Neuronal stem cell (in vitro differentiated cells): ENCODE measurements at regions not wholly inside any gene's neighbourhood (a gene's known extent, or its start where the extent isn't known, plus 50 kb on each side); places are given as distances from the start of the nearest gene placed in this dataset.

Source experiments
- DNase-seq: peaks from one replicate; pipeline ENCODE4 v3.0.0-alpha.2; 2013; ENCODE audit warnings: low spot score
- H2AFZ ChIP-seq: one replicate; pipeline ENCODE4 v1.6.1; 2013; ENCODE audit warnings: mild to moderate bottlenecking, low read length, inconsistent platforms
- H2AK5ac ChIP-seq: 2 replicates; pipeline ENCODE4 v1.6.1; 2013; ENCODE audit warnings: low read depth, mild to moderate bottlenecking, inconsistent platforms, low read length, moderate library complexity, mixed read lengths
- H2BK120ac ChIP-seq: 2 replicates; pipeline ENCODE4 v1.6.1; 2013; ENCODE audit warnings: low read depth, mild to moderate bottlenecking, inconsistent platforms, low read length, moderate library complexity, mixed read lengths
- H2BK12ac ChIP-seq: one replicate; pipeline ENCODE4 v1.6.1; 2013; ENCODE audit warnings: low read length, inconsistent platforms
- H2BK15ac ChIP-seq: 2 replicates; pipeline ENCODE4 v1.6.1; 2013; ENCODE audit warnings: mild to moderate bottlenecking, low read length, inconsistent platforms, mixed read lengths
- H2BK5ac ChIP-seq: one replicate; pipeline ENCODE4 v1.6.1; 2013; ENCODE audit warnings: inconsistent platforms, mild to moderate bottlenecking, low read length, moderate library complexity
- H3K14ac ChIP-seq: one replicate; pipeline ENCODE4 v1.6.1; 2013; ENCODE audit warnings: low read length, inconsistent platforms
- H3K18ac ChIP-seq: 2 replicates; pipeline ENCODE4 v1.6.1; 2013; ENCODE audit warnings: low read length, inconsistent platforms
- H3K23ac ChIP-seq: 2 replicates; pipeline ENCODE4 v1.6.1; 2013; ENCODE audit warnings: low read depth, mild to moderate bottlenecking, mixed read lengths, low read length, inconsistent platforms; ENCODE audit not compliant: poor library complexity
- H3K27ac ChIP-seq: replicated peaks from 3 replicates; pipeline ENCODE4 v1.5.1; 2013; ENCODE audit warnings: low read length, inconsistent platforms
- H3K27me3 ChIP-seq, 3 experiments: 2 replicates each; pipeline ENCODE4 v1.6.1; 2013; ENCODE audit warnings: low read length in 3 of 3, mild to moderate bottlenecking in 2 of 3, inconsistent platforms in 1 of 3, low read depth in 1 of 3, mixed read lengths in 1 of 3, moderate library complexity in 1 of 3; ENCODE audit not compliant: control insufficient read depth in 3 of 3, insufficient read depth in 3 of 3
- H3K36me3 ChIP-seq, 2 donors: replicated peaks in 1 of 2; 2 replicates each; pipeline ENCODE4 v1.6.1; 2013; ENCODE audit warnings: low read length in 2 of 2; ENCODE audit not compliant: control insufficient read depth in 2 of 2, insufficient read depth in 2 of 2
- H3K4ac ChIP-seq: 2 replicates; pipeline ENCODE4 v1.6.1; 2013; ENCODE audit warnings: inconsistent platforms, mild to moderate bottlenecking, low read length, moderate library complexity
- H3K4me1 ChIP-seq, 2 donors: 1 replicate in 1 of 2; 2 replicates in 1 of 2; pipeline ENCODE4 v1.6.1; 2013; ENCODE audit warnings: low read length in 2 of 2, low read depth in 1 of 2; ENCODE audit not compliant: control insufficient read depth in 2 of 2, insufficient read depth in 1 of 2
- H3K4me2 ChIP-seq: one replicate; pipeline ENCODE4 v1.6.1; 2013; ENCODE audit warnings: mild to moderate bottlenecking, low read length, inconsistent platforms; ENCODE audit not compliant: insufficient read depth, poor library complexity, severe bottlenecking
- H3K4me3 ChIP-seq, 2 donors: 2 replicates each; pipeline ENCODE4 v1.5.1; 2013; ENCODE audit warnings: low read length in 2 of 2, mild to moderate bottlenecking in 2 of 2, inconsistent platforms in 1 of 2, moderate library complexity in 1 of 2
- H3K79me1 ChIP-seq: one replicate; pipeline ENCODE4 v1.6.1; 2013; ENCODE audit warnings: low read depth, mild to moderate bottlenecking, inconsistent platforms, low read length, moderate library complexity
- H3K9ac ChIP-seq: one replicate; pipeline ENCODE4 v1.6.1; 2013; ENCODE audit warnings: mild to moderate bottlenecking, low read depth, low read length, inconsistent platforms; ENCODE audit not compliant: poor library complexity
- H3K9me3 ChIP-seq, 2 donors: replicated peaks in 1 of 2; 2 replicates each; pipeline versions ENCODE3 to v1.6.1; 2013; ENCODE audit warnings: low read length in 2 of 2, mild to moderate bottlenecking in 2 of 2, inconsistent platforms in 1 of 2, low read depth in 1 of 2, mixed read lengths in 1 of 2, moderate library complexity in 1 of 2; ENCODE audit not compliant: control insufficient read depth in 2 of 2, insufficient read depth in 1 of 2
- H4K8ac ChIP-seq: one replicate; pipeline ENCODE4 v1.6.1; 2013; ENCODE audit warnings: low read depth, mild to moderate bottlenecking, inconsistent platforms, low read length, moderate library complexity
- H4K91ac ChIP-seq: one replicate; pipeline ENCODE4 v1.6.1; 2013; ENCODE audit warnings: low read length, low read depth, mild to moderate bottlenecking, inconsistent platforms; ENCODE audit not compliant: poor library complexity
- WGBS, 2 donors: extraction: QIAGEN DNeasy Blood & Tissue Kit; methylation state at CpG; one replicate each; pipeline ENCODE4 v1.1.7; 2013; ENCODE audit warnings: missing lambda C conversion rate in 2 of 2, mixed read lengths in 1 of 2; ENCODE audit not compliant: insufficient read length in 2 of 2, insufficient replicate concordance in 1 of 2; ENCODE audit errors: extremely low coverage in 2 of 2; 5-methylcytosine and 5-hydroxymethylcytosine counted together

DNA sequence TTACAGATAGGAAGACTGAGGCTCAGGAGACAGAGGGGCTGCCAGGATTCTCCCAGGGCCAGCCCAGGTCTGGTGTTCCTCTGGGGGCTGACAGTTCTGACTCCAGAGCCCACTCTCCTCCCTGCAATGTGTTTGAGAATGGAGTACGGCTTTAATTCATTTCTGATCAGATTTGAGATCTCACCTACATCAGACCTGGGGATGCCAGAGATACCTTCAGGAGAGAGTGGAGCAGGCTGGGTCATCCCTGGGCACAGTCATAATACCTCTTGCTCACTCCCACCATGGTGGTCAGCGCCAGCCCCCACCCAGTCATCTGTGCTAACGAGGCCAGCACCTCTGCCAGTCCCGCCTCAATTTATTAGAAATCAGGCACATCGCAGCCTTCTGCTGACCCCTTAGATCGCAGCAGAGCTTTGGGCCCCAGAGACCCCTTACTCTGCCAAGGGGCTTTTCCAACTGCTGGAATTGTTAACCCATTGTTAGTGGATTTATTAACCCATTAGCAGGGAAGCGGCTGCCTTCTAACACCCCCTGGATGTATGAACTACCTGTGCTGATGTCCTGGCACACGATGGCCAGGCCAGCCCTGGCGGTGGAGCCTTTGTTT, 352.1 kb downstream of the MATN1 start:
- H3K4me3 ChIP-seq = no peak overlapping the region
- H2BK15ac ChIP-seq = no peak overlapping the region
- H3K27ac ChIP-seq = no peak overlapping the region
- no peak overlapping the region for H3K18ac ChIP-seq
- no peaks in the 10 kb centered on the region for H3K36me3 ChIP-seq
- WGBS, 2 donors = no CpG with 5 or more reads among the region's 9 CpGs
- H4K8ac ChIP-seq = no peak overlapping the region
- no peaks in the 10 kb centered on the region for H3K27me3 ChIP-seq
- no peak for DNase-seq
- no peak overlapping the region for H2BK120ac ChIP-seq
- no peak overlapping the region for H2BK12ac ChIP-seq
- H2AFZ ChIP-seq = no peak overlapping the region
- no peak overlapping the region for H3K14ac ChIP-seq
- no peak overlapping the region for H3K4ac ChIP-seq
- H2AK5ac ChIP-seq = peak overlapping the region; percentile 78
- no peak overlapping the region for H3K4me2 ChIP-seq
- no peak overlapping the region for H3K9ac ChIP-seq
- no peaks in the 10 kb centered on the region for H3K79me1 ChIP-seq
- H3K23ac ChIP-seq = no peak overlapping the region
- H3K9me3 ChIP-seq = no peaks in the 10 kb centered on the region
- peaks cover 0 to 2% of the 10 kb centered on the region in 2 donors for H3K4me1 ChIP-seq
- H4K91ac ChIP-seq = no peak overlapping the region
- H2BK5ac ChIP-seq = no peak overlapping the region

DNA sequence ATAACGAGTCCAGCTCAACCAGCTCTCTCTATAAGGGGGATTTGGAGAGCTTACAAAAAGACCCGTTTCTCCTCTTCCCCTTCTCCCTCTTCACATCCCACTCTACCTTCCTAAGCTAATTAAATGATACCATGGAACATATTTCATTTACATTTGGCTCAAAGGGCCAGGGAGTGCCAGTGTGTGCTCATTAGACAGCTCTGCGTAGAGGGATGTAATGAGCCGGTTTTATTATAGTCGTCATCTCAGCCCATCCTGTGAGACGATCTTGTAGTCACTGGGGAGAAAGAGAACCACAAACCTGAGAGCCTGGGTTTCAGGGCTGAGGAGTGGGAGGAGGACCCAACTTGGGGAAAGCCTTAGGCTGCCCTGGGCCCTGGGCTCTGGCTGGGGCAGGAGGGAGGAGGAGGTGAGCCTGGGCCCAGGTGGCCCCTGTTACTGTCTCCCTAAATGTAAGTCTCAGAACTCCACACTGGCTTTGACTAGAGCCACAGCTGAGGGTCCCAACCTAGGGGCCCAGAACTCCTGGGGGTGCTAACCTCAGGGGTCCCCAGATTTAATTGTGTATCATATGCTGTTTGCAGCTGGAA, 354.6 kb downstream of the MATN1 start:
- no peaks in the 10 kb centered on the region for H3K27me3 ChIP-seq

DNA sequence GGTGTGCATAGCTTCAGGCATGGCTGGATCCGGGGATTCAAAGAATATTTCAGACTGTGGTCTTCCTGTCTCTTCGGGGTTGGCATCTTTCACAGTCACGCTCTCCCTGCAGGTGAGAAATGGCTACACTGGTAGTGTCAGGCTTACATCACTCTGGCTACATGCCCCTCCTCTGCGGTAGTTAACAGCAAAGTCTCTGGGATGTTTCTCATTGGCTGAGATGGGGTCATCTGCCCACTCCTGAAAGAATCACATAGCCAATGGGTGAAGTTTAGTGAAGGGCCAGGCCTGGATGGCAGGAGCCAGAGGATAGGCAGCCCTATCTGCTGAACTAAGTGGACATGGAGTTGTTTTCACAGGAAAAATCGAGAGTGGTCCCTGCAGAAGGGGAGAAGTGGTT, 356.5 kb downstream of the MATN1 start:
- Histone ChIP-seq H3K9me3 (no peaks in the 10 kb centered on the region), H2BK12ac (no peak overlapping the region), H3K23ac (no peak overlapping the region), H3K18ac (no peak overlapping the region), H3K4ac (no peak overlapping the region), H2BK120ac (no peak overlapping the region), H3K4me2 (no peak overlapping the region), H2AK5ac (no peak overlapping the region), H3K4me3 (no peak overlapping the region), H2BK15ac (no peak overlapping the region), H4K8ac (no peak overlapping the region), H3K79me1 (no peaks in the 10 kb centered on the region), H2AFZ (no peak overlapping the region), H2BK5ac (no peak overlapping the region), H3K27me3 (no peaks in the 10 kb centered on the region), H4K91ac (no peak overlapping the region), H3K27ac (no peak overlapping the region), H3K14ac (no peak overlapping the region), H3K36me3 (no peaks in the 10 kb centered on the region), H3K9ac (no peak overlapping the region), H3K4me1 (peaks cover 0 to 4% of the 10 kb centered on the region in 2 donors)
- no CpG with 5 or more reads among the region's 5 CpGs for WGBS, 2 donors
- DNase-seq = no peak

More for the DNA sequence above, 354.6 kb downstream of the MATN1 start:
- no peak overlapping the region for H3K4me2 ChIP-seq
- H2AFZ ChIP-seq = no peak overlapping the region
- H3K9ac ChIP-seq = no peak overlapping the region
- peaks cover 0 to 2% of the 10 kb centered on the region in 2 donors for H3K4me1 ChIP-seq
- no peaks in the 10 kb centered on the region for H3K9me3 ChIP-seq
- H4K91ac ChIP-seq = no peak overlapping the region
- WGBS, 2 donors = no CpG with 5 or more reads among the region's 6 CpGs
- no peaks in the 10 kb centered on the region for H3K79me1 ChIP-seq
- no peak overlapping the region for H2BK15ac ChIP-seq
- no peak overlapping the region for H4K8ac ChIP-seq
- H2BK5ac ChIP-seq = no peak overlapping the region
- no peak overlapping the region for H3K27ac ChIP-seq
- no peak overlapping the region for H2BK12ac ChIP-seq
- peak overlapping the region; percentile 45 for H3K18ac ChIP-seq
- DNase-seq = no peak
- no peak overlapping the region for H2AK5ac ChIP-seq
- no peak overlapping the region for H2BK120ac ChIP-seq
- H3K36me3 ChIP-seq = no peaks in the 10 kb centered on the region
- no peak overlapping the region for H3K4ac ChIP-seq
- no peak overlapping the region for H3K23ac ChIP-seq
- no peak overlapping the region for H3K14ac ChIP-seq
- no peak overlapping the region for H3K4me3 ChIP-seq

DNA sequence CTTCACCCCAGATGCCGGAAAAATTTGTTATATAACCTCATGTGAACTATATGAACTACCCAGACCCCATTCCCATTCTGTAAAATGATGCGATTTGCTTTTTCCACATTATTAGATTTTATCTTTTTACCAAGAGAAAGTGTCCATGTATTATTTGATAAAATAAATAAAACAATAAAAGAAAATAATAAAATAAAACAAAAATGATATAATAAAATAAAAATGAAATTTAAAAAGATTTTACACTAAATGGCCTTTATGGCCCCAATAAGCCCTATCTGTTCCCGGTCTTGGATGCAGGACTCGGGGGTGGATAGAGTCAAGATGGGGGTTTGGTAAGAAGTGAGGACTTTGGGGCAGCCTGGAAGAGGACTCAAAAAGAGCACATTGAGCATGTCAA, 357.2 kb downstream of the MATN1 start:
- no peaks in the 10 kb centered on the region for H3K27me3 ChIP-seq
- no CpG with 5 or more reads among the region's 4 CpGs for WGBS, 2 donors
- H3K14ac ChIP-seq = no peak overlapping the region
- no peak overlapping the region for H3K9ac ChIP-seq
- H3K9me3 ChIP-seq = no peaks in the 10 kb centered on the region
- H2BK12ac ChIP-seq = no peak overlapping the region
- H2BK120ac ChIP-seq = no peak overlapping the region
- DNase-seq = no peak
- H3K27ac ChIP-seq = no peak overlapping the region
- no peak overlapping the region for H2AK5ac ChIP-seq
- H4K8ac ChIP-seq = no peak overlapping the region
- H3K23ac ChIP-seq = no peak overlapping the region
- H3K4me1 ChIP-seq = peaks cover 0 to 4% of the 10 kb centered on the region in 2 donors
- no peak overlapping the region for H3K4me3 ChIP-seq
- H4K91ac ChIP-seq = no peak overlapping the region
- H3K18ac ChIP-seq = no peak overlapping the region
- H3K36me3 ChIP-seq = no peaks in the 10 kb centered on the region
- no peak overlapping the region for H2AFZ ChIP-seq
- no peaks in the 10 kb centered on the region for H3K79me1 ChIP-seq
- no peak overlapping the region for H3K4me2 ChIP-seq
- no peak overlapping the region for H3K4ac ChIP-seq
- no peak overlapping the region for H2BK15ac ChIP-seq
- H2BK5ac ChIP-seq = no peak overlapping the region
